GM19455 (cell line): ENCODE measurements at regions not wholly inside any gene's neighbourhood (a gene's known extent, or its start where the extent isn't known, plus 50 kb on each side); places are given as distances from the start of the nearest gene placed in this dataset.
"Not testable (repeated sequence)": the region's sequence is repeated elsewhere in the genome, so short reads cannot be mapped to it uniquely, and the experiment has no call there.

Experiments
- ATAC-seq: cut with Tn5 transposase; IDR thresholded peaks from one replicate; pipeline ENCODE4 v1.9.1; 2021; ENCODE audit not compliant: unreplicated experiment

DNA sequence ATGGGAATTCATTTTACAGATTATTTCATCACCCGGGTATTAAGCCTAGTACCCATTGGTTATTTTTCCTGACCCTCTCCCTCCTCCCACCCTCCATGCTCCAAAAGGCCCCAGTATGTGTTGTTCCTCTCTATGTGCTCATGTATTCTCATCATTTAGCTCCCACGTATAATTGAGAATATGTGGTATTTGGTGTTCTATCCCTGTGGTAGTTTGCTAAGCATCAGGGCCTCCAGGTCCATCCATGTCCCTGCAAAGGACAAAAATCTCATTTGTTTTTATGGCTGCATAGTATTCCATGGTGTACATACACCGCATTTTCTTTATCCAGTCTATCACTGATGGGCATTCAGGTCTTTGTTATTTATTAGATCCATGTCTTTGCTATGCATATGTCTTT is 894.1 kb upstream of the MIR17HG start:
- no peak for ATAC-seq

GRCh38 chr13:90454002-90454636 is 893.4 kb upstream of the MIR17HG start:
- no peak for ATAC-seq

DNA sequence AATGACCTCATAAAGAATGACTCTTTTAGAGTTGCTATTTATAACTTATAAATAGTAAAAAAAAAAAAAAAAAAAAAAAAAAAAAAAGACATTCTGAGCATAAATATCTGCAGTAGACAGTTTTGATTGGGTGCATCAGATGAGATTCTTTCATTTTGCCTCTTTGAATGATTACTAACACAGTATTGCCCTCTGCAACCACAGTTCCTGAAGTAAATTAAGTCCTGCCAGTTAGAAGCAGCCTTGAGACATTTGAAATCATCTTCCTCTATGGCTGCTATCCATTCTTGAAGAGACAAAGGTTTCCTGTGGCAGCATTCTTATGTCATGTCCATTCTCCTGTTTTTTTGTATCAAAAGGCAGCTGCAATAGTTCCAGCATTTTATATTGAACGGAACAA is 892.4 kb upstream of the MIR17HG start:
- no peak for ATAC-seq

DNA sequence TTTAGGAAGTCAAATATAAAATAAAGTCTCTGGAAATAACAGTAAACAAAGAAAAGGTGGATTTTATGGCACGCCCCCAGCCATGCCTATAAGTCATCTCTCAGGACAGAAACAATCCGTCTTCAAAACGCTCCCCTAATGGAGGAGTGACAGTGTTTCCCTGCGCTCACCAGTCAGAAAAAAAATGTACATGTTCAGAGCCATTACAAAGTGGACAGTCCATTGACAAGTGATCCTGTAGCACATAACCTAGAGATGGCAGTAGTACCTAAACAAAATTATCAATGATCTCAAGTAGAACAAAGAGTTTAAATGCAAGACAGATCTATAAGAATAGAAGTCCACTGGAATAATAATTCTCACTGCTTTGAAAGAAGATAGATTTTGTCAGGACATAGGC is 891.7 kb upstream of the MIR17HG start:
- ATAC-seq: no peak

DNA sequence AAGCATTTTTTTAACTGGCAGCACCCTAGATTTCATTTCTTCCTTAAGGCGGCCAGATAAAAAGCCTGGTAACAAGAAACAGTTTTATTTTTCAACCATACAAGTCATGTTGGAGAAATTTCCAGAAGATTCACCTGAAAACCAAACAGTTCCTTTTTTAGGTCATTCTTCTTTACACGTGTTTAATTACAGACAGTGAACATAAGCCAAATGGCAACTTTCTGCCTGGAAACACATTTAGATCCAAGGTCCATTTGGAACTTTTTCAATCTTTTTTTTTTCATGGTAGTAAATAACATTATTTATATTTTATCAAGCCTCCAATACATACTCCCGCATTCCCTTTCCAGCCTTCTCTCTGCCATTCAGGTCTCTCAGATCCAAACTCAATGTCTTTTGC is 886.1 kb upstream of the MIR17HG start:
- no peak for ATAC-seq

- ATAC-seq: no peak
Observed at GRCh38 chr13:90477216-90477615, 870.3 kb upstream of the MIR17HG start.

DNA sequence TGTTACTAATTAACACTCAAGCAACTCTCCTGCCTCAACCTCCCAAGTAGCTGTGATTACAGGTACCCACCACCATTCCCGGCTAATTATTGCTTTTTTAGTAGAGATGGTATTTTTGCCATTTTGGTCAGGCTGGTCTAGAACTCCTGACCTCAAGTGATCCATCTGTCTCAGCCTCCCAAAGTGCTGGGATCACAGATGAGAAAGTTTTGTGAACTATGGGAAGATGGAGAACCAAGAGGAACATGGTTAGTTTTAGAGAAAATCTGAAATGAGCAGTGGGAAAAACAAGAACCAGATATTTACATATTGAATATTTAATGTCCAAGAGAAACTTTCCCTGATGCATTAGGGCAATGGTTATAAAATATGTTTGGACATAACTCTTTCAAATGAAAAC is 863.6 kb upstream of the MIR17HG start:
- ATAC-seq: no peak

DNA sequence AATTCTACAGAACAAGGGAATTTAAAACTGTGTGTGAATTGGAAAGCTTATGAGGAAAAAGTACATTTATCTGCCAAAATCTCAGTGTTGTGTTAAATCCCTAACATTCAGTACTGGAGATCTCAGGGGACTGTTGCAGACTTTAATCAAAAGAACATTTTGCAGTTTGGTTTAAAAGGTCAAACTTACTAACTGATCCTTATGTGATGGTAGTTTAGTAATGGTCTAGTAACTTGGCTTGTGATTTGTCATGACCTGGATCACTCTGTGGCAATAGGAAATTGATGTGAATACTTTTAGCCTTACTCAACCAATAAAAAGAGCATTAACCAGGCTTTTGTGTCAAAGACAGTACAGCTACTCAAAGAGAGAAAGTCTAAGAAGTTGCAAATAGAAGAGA is 862.1 kb upstream of the MIR17HG start:
- ATAC-seq: no peak

DNA sequence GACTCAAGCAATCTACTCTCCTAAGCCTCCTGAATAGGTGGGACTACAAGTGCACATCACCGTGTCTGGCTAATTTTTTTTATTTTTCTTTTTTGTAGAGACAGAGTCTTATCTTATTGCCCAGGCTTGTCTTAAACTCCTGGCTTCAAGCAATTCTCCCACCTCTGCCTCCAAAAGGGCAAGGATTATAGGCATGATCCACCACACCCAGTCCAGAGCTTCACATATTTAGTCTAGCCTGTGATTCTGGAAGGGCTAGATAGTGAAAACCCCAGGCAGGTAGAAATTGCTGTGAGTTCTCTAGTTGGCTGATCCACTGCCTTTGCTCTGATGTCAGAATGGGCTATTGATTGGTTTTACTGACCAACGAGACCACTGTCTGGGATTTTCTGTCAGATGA is 854.6 kb upstream of the MIR17HG start:
- ATAC-seq: no peak

- ATAC-seq: no peak
Observed at GRCh38 chr13:90493667-90494066, 853.8 kb upstream of the MIR17HG start.

GRCh38 chr13:90494849-90495248 is 852.6 kb upstream of the MIR17HG start:
- not testable (repeated sequence) for ATAC-seq

GRCh38 chr13:90498096-90498495 is 849.4 kb upstream of the MIR17HG start:
- ATAC-seq: no peak

DNA sequence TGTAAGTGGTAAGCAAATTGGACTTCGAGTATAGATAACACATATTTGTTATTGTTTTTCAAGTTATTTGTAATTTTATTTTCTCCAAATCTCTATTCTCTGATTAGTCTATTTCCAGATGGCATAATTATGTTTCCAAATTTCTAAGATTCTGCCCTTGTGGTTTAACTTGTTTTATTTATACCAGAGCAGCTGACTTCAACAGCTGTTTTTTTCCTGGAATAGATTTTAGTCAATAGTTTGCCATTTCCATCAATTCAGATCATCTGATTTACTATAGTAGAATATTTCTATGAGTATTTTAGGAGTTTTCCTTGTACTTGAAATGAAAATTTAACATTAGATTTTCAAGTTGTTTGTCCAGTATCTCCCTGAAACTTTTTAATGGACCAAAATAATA is 848.7 kb upstream of the MIR17HG start:
- ATAC-seq: no peak

- ATAC-seq: no peak
Observed at GRCh38 chr13:90500569-90500968, 846.9 kb upstream of the MIR17HG start.

- ATAC-seq: no peak
Observed at GRCh38 chr13:90502153-90502552, 845.3 kb upstream of the MIR17HG start.

DNA sequence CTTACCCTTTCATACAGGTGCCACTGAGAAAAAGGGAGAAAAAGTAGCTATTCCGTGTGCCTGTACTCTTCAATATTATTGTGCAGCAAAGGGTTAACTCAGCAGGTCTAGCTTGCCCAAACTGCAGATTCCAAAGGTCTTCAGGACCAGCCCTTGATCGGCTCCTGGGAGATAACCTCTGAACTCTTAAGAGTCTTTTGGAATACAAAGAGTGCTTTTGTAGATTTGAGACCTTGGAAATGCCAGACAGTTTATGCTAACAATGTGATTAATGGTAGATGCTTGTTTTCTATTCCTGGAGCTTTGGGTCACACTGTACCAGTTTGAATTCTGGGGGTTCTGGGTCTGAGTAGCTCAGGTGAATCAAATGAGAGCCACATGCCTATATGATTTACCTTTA is 844.7 kb upstream of the MIR17HG start:
- no peak for ATAC-seq

- ATAC-seq: no peak
Observed at GRCh38 chr13:90510319-90510718, 837.2 kb upstream of the MIR17HG start.

GRCh38 chr13:90511903-90512302 is 835.6 kb upstream of the MIR17HG start:
- no peak for ATAC-seq

DNA sequence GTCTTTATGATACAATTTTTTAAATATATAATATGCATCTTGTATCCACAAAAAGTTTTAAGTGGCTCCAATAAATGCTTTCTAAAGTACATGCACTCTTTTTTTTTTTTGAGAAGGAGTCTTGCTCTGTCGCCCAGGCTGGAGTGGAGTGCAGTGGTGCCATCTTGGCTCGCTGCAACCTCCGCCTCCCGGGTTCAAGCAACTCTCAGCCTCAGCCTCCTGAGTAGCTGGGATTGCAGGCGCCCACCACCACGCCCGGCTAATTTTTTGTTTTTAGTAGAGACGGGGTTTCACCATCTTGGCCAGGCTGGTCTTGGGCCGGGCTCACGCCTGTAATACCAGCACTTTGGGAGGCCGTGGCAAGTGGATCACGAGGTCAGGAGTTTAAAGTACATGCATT is 832.8 kb upstream of the MIR17HG start:
- ATAC-seq: not testable (repeated sequence)

GRCh38 chr13:90518417-90518816 is 829.1 kb upstream of the MIR17HG start:
- no peak for ATAC-seq

- no peak for ATAC-seq
Observed at GRCh38 chr13:90519157-90519556, 828.3 kb upstream of the MIR17HG start.

GRCh38 chr13:90526711-90527110 is 820.8 kb upstream of the MIR17HG start:
- no peak for ATAC-seq

DNA sequence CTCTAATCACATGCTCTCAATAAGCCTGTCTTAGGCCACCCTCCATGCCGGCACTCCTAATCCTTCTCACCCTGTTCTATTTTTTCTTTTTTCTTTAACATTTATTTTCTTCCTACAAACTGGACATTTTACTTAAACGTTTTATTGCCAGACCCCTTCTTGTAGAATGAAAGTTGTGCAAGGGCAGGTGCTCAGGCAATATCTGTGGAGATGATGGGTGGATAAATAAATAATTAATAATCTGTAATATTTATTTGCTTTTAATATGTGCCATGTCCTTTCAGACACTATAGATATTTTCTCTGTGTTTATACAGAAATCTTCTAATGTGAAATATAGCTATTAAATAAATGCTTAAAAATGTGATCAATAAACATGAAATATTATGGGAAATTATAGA is 815.7 kb upstream of the MIR17HG start:
- no peak for ATAC-seq
